ENCODE measurements at regions not wholly inside any gene's neighbourhood (a gene's known extent, or its start where the extent isn't known, plus 50 kb on each side); places are given as distances from the start of the nearest gene placed in this dataset.

- no peak for TF ChIP-seq CTCF (IDR thresholded peaks at IDR 0.05 in 8 of 11, conservative IDR thresholded peaks at IDR 0.05 in 3 of 11)
- TF ChIP-seq POLR2AphosphoS5 (IDR thresholded peaks at IDR 0.05) = no peak
- TF ChIP-seq POLR2A (IDR thresholded peaks at IDR 0.05) = no peak
Observed at GRCh38 chr19:27909185-27909840, 1303.6 kb downstream of the UQCRFS1 start.

All from spleen (tissue), 7 donors.